ENCODE measurements at regions not wholly inside any gene's neighbourhood (a gene's known extent, or its start where the extent isn't known, plus 50 kb on each side); places are given as distances from the start of the nearest gene placed in this dataset.

- no peak for TF ChIP-seq CTCF (conservative IDR thresholded peaks at IDR 0.05; ENCODE audit: low read depth, low read length)
- TF ChIP-seq EZH2 (IDR thresholded peaks at IDR 0.05; ENCODE audit: borderline replicate concordance, low read depth, low read length, poor library complexity, severe bottlenecking): no peak
These were observed 266.4 kb upstream of the SFSWAP start for GRCh38 chr12:131444220-131445164.
